HepG2 (cell line): ENCODE measurements at regions not wholly inside any gene's neighbourhood (a gene's known extent, or its start where the extent isn't known, plus 50 kb on each side); places are given as distances from the start of the nearest gene placed in this dataset.

Source experiments
- CREM ChIP-seq, 2 experiments: sonication (generic) in 1 of 2; formaldehyde crosslinking in 1 of 2; IDR thresholded peaks; 2 replicates each; pipeline versions ENCODE4 v1.4.0 to v1.6.1; 2016 to 2020; ENCODE audit warnings: antibody characterized with exemption in 1 of 2, mild to moderate bottlenecking in 1 of 2, missing genetic modification reagents in 1 of 2
- DR1 ChIP-seq: sonication (generic); formaldehyde crosslinking; IDR thresholded peaks from 2 replicates; pipeline ENCODE4 v1.8.0; 2021; ENCODE audit warnings: mild to moderate bottlenecking, missing genetic modification reagents, inconsistent platforms
- HOXA7 ChIP-seq: sonication (generic); formaldehyde crosslinking; IDR thresholded peaks from 2 replicates; pipeline ENCODE4 v1.8.1; 2022; ENCODE audit warnings: mild to moderate bottlenecking, missing genetic modification reagents, moderate library complexity
- NCOR1 ChIP-seq: fragments of 200-600 bp; sonication (generic); IDR thresholded peaks from 2 replicates; pipeline ENCODE4 v1.7.0; 2017; ENCODE audit warnings: antibody characterized with exemption, low read length, borderline replicate concordance
- TAF15 ChIP-seq: fragments of 200-400 bp; formaldehyde crosslinking; IDR thresholded peaks from one replicate; pipeline ENCODE4 v1.6.1; 2018; ENCODE audit warnings: mild to moderate bottlenecking, low read depth, low read length; ENCODE audit not compliant: poor library complexity, severe bottlenecking
- TF ChIP-seq, protein P1 (sequence below): sonication (generic); formaldehyde crosslinking; IDR thresholded peaks from 2 replicates; pipeline ENCODE4 v1.5.0; 2020; ENCODE audit warnings: mild to moderate bottlenecking, missing genetic modification reagents, moderate library complexity
- TF ChIP-seq, protein P2 (sequence below): sonication (generic); formaldehyde crosslinking; IDR thresholded peaks from 2 replicates; pipeline ENCODE4 v1.4.0; 2020; ENCODE audit warnings: mild to moderate bottlenecking, missing genetic modification reagents
- TF ChIP-seq, protein P3 (sequence below): IDR thresholded peaks from 2 replicates; pipeline ENCODE4 v1.6.1; 2012; ENCODE audit warnings: inconsistent platforms

DNA sequence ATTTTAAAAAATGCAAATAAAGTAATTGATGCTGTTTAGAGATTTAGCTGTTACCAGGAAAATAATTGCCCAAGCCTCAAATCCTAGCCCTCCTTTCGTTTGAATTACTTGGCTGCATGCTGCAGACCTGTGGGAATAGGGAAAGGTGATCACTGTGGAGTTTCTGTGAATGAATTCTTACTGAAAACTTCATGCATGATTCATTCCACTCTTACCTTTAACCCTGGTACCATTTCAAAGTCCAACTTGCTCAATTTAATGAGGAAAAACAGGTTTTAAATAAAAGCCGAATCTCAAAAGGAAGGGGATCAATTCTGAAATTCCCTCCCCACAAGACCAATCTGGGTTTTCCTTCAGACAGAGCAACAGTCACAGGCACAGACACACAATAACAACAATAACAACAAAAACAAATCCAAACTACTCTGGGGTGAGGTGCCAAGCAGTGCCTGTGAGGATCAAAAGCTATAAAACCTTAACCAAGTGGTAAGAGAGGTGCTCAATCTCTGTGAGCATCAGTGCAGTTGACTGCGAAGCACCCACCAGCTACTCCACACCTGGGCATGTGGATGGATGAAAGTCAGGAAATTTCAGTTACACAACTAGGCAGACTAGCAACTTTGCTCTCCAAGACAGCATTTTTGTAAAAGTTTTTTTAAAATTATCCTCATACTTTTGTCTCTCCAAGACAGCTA, 200.8 kb downstream of the CNTN3 start:
- TF ChIP-seq, protein P1, sequence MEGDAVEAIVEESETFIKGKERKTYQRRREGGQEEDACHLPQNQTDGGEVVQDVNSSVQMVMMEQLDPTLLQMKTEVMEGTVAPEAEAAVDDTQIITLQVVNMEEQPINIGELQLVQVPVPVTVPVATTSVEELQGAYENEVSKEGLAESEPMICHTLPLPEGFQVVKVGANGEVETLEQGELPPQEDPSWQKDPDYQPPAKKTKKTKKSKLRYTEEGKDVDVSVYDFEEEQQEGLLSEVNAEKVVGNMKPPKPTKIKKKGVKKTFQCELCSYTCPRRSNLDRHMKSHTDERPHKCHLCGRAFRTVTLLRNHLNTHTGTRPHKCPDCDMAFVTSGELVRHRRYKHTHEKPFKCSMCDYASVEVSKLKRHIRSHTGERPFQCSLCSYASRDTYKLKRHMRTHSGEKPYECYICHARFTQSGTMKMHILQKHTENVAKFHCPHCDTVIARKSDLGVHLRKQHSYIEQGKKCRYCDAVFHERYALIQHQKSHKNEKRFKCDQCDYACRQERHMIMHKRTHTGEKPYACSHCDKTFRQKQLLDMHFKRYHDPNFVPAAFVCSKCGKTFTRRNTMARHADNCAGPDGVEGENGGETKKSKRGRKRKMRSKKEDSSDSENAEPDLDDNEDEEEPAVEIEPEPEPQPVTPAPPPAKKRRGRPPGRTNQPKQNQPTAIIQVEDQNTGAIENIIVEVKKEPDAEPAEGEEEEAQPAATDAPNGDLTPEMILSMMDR (CRISPR knock-in tag) = no peak
- TF ChIP-seq DR1 (CRISPR knock-in tag) (no peak), NCOR1 (no peak), CREM (IDR thresholded peaks at IDR 0.05) (no peak), CREM (CRISPR knock-in tag; IDR thresholded peaks at IDR 0.05) (no peak), TAF15 (no peak), HOXA7 (CRISPR knock-in tag) (no peak)
- TF ChIP-seq, protein P2, sequence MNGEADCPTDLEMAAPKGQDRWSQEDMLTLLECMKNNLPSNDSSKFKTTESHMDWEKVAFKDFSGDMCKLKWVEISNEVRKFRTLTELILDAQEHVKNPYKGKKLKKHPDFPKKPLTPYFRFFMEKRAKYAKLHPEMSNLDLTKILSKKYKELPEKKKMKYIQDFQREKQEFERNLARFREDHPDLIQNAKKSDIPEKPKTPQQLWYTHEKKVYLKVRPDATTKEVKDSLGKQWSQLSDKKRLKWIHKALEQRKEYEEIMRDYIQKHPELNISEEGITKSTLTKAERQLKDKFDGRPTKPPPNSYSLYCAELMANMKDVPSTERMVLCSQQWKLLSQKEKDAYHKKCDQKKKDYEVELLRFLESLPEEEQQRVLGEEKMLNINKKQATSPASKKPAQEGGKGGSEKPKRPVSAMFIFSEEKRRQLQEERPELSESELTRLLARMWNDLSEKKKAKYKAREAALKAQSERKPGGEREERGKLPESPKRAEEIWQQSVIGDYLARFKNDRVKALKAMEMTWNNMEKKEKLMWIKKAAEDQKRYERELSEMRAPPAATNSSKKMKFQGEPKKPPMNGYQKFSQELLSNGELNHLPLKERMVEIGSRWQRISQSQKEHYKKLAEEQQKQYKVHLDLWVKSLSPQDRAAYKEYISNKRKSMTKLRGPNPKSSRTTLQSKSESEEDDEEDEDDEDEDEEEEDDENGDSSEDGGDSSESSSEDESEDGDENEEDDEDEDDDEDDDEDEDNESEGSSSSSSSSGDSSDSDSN (CRISPR knock-in tag) = no peak
- TF ChIP-seq, protein P3, sequence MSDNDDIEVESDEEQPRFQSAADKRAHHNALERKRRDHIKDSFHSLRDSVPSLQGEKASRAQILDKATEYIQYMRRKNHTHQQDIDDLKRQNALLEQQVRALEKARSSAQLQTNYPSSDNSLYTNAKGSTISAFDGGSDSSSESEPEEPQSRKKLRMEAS = no peak
